SHP77 treated with DMSO at 0.1 percent for 48 hours (cell line): ENCODE measurements at regions not wholly inside any gene's neighbourhood (a gene's known extent, or its start where the extent isn't known, plus 50 kb on each side); places are given as distances from the start of the nearest gene placed in this dataset.

Source experiments
- DNase-seq: peaks from one replicate; lab custom pipeline; 2025; lab: John Stamatoyannopoulos, UW

- DNase-seq = peak; percentile 2
Observed at GRCh38 chr10:54985732-54986131, 184.7 kb upstream of the PCDH15 start.

DNA sequence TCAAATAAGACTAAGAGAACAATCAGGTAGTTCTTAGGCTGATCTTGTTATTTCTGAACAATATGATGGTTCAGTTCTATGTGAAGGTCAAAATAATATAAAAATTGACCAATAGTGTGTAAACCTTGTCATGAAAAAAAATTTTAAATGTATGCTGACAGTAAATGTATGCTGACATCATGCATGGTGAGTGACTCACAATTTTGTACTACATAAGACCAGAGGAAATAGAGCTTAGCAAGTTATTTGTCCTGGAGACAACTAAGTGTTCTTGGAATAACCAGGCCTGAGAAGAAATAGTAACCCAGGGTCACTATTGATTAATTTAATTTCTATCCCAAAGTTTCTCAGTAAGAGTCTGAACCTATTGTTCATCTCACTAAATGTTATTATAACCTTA, 182.2 kb upstream of the PCDH15 start:
- no peak for DNase-seq

DNA sequence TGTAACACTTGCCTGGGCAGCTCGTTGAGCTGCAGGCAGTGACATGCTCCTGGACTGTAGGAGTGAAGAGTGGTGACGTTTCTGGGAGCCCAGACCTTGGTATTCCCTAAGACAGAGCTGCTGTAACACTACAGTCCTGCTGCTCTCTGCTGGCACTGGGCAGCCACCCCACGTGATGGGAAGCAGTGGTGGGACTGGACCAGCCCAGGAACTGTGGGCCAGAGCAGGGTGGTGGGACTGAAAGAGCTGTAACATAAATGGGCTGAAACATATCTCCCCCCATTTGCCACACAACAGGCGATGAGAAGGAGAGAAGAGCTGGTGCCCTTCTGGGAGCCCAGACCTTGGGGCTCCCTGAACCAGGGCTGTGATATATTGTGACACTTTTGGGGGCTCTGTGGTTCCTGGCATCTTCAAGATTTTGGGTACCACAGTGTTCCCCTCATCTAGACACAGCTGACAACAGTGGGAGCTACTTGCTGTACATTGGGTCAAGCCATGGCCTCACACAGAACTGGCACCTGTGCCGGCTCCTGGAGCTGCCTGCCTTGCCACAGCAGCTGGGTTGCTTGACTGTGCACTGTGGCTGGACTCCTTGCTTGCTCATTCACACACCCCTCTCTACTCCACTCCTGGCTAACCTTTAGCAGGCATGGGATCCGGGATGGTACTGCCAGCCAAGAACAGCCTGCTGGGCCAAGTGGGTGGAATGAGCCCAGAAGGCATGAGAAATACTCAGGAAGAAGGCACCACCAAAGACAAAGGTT, 161.3 kb upstream of the PCDH15 start:
- no peak for DNase-seq

DNA sequence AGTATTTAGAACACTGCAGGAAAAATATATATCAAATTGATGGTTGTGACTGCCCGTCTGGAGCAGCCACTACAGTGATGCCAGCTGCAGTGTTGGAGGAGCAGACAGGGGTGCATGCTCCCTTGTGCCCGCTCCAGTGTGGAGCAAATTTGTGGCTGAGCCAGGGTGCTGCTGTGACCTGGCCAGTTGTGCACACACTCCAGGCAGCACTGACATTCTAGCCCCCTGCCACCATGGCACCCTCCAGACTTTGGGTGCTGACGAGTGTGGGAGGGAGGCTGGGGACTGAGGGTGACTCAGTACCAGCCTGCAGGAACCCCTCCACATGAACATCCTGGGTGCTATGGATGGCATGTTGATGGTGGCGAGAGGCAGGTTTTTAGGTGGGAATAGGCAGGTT, 160.0 kb upstream of the PCDH15 start:
- DNase-seq = no peak

- DNase-seq = no peak
Observed at GRCh38 chr10:54958844-54959243, 157.8 kb upstream of the PCDH15 start.

GRCh38 chr10:54947605-54948004, 146.6 kb upstream of the PCDH15 start:
- DNase-seq = no peak

- no peak for DNase-seq
Observed at GRCh38 chr10:54940418-54940817, 139.4 kb upstream of the PCDH15 start.

GRCh38 chr10:54914049-54914448, 113.0 kb upstream of the PCDH15 start:
- no peak for DNase-seq

DNA sequence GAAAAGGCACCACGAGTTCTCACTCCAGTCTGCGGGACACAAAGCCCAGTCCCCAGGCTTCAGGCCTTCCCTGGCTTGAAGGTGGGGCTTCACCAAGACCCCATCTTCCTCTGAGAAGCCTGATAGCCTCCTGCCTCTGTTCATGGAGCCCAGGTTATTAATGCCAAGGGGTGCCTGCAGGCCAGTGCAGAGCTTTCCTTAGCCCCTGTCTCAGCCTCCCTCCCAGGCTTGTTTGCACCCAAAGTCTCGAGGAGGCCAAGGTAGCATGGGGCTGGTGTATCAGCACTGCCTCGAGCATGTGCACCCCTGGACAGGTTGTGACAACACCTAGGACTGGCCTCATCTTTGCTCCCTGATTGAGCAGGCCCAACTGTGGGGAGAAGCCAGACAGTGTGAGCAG, 108.1 kb upstream of the PCDH15 start:
- DNase-seq = no peak

- no peak for DNase-seq
Observed at GRCh38 chr10:54908019-54908418, 107.0 kb upstream of the PCDH15 start.

DNA sequence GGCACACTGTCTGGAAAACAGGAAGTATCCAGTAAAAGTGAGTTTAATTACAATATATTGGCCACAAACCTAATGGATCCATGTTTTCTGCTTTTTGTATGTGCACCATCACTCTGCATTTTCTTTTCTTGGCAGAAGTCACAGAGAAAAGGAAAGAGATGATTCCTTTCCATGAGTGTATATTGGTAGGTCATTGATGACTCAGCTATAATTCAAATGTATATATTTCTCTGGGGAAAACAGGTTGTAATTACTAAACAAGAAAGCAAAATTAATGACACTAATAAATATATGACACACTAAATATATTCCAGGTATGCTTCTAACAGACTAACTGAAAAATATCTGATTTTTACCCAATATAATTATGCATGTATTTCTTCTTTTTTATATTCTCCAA, 105.9 kb upstream of the PCDH15 start:
- DNase-seq = no peak

GRCh38 chr10:54905578-54906192, 104.7 kb upstream of the PCDH15 start:
- no peak for DNase-seq

GRCh38 chr10:54904833-54905232, 103.8 kb upstream of the PCDH15 start:
- no peak for DNase-seq

- no peak for DNase-seq
Observed at GRCh38 chr10:54903745-54904144, 102.7 kb upstream of the PCDH15 start.

- no peak for DNase-seq
Observed at GRCh38 chr10:54900584-54900983, 99.6 kb upstream of the PCDH15 start.

DNA sequence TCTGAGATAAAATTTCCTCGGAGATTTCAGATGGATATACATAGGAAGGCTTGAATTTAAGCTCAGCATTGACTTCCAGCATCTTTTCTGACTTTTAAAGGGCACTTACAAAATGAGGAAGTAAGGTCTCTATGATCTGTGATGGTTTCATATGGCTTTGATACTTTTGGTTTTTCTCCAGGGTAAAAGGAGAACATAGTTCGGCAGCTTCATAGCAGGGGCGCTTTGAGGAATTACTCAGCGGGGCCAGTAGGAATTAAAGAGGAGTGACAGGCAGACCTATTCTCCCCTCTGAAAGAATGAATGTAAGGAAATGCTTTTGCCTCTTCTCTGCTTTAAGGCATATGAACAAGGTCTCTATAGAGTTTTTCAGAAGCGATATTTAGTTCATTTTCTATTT, 80.0 kb upstream of the PCDH15 start:
- no peak for DNase-seq

- DNase-seq = no peak
Observed at GRCh38 chr10:54869022-54869421, 68.0 kb upstream of the PCDH15 start.

- DNase-seq = no peak
Observed at GRCh38 chr10:54866666-54867065, 65.6 kb upstream of the PCDH15 start.

DNA sequence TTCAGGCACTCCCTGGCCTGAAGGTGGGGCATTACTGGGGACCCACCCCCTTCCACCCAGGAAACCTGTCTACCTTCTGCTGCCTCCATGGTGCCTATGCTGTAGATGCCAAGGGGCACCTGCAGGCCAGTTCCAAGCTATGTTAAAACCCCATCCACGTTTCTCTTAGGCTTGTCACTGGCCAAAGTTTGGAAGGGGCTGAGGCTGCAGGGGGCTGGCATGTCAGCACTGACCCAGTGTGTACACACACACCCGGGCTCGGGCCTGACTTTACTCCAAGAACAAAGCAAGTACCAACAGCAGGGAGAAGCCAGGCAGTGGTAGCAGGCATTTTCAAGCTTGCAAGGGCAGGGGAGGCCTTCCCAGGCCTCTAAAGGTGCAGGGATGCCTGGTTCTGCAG, 53.8 kb upstream of the PCDH15 start:
- DNase-seq = no peak

DNA sequence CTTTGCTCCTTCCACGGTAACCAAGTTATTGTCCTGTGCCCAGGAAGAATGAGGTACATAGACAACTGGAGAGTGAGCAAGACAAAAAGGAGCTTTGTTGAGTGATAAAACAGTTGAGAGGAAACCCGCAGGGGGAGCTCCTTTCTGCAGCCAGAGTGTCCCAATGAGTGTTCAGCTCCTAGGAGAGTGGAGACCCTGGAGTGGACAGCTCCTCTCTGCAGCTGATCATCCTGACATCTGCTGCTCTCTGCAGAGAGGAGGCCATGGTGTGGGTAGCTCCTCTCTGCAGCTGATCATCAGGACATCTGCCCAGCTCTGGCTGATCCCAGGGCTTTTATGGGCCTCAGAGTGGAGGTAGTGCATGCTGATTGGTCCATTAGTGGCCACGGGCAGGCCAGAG, 53.4 kb upstream of the PCDH15 start:
- no peak for DNase-seq

DNA sequence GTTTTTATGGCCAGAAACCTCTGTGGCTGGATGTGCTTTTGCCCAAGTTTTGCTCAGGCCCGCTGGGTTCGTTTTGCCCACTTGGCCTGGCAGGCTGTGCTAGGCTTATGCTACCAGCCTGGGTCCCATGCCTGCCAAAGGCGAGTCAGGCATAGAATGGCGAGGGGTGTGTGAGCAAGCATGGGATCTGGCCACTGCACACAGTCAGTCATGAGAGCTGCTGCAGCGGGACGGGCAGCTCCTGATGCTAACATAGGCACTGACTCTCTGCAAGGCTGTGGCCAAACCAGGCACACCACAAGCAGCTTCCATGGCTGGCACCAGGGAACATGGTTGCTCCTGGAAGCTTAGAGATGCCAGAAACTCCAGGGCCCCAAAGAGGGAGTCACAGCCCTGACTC, 52.9 kb upstream of the PCDH15 start:
- no peak for DNase-seq
